ENCODE measurements at regions not wholly inside any gene's neighbourhood (a gene's known extent, or its start where the extent isn't known, plus 50 kb on each side); places are given as distances from the start of the nearest gene placed in this dataset.

GRCh38 chr16:82300374-82300951 lies 130.4 kb upstream of the MPHOSPH6 start:
- TF ChIP-seq, protein P1, sequence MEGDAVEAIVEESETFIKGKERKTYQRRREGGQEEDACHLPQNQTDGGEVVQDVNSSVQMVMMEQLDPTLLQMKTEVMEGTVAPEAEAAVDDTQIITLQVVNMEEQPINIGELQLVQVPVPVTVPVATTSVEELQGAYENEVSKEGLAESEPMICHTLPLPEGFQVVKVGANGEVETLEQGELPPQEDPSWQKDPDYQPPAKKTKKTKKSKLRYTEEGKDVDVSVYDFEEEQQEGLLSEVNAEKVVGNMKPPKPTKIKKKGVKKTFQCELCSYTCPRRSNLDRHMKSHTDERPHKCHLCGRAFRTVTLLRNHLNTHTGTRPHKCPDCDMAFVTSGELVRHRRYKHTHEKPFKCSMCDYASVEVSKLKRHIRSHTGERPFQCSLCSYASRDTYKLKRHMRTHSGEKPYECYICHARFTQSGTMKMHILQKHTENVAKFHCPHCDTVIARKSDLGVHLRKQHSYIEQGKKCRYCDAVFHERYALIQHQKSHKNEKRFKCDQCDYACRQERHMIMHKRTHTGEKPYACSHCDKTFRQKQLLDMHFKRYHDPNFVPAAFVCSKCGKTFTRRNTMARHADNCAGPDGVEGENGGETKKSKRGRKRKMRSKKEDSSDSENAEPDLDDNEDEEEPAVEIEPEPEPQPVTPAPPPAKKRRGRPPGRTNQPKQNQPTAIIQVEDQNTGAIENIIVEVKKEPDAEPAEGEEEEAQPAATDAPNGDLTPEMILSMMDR (IDR thresholded peaks at IDR 0.05; ENCODE audit: control insufficient read depth, insufficient read depth, low read depth, low read length, missing control alignments), result no peak
- no peak overlapping the region for H3K4me3 ChIP-seq (ENCODE audit: control insufficient read depth, low read depth, low read length)
- no peak for DNase-seq (ENCODE audit: low read depth)

DNA sequence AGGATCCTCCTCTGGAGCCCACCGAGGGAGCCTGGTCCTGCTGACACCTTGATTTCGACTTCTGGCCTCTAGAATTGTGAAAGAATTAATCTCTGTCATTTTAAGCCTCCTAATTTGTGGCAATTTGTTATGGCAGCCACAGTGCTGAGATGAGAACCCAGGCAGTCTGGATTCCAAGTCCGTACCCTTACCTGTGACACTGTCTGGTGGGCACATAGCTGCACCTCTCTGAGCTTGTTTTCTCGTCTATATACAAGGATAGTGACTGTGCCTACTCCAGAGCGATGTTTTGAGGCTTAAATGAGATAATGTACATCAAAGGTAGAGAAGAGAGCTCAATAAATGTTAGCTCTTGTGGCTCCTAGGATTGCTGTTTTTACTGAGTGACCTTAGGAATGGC lies 128.4 kb upstream of the MPHOSPH6 start:
- no peak for DNase-seq (ENCODE audit: low read depth)
- TF ChIP-seq, protein P1 (IDR thresholded peaks at IDR 0.05; ENCODE audit: control insufficient read depth, insufficient read depth, low read depth, low read length, missing control alignments), result no peak
- no peak overlapping the region for H3K4me3 ChIP-seq (ENCODE audit: control insufficient read depth, low read depth, low read length)

GRCh38 chr16:82295290-82296201 lies 125.5 kb upstream of the MPHOSPH6 start:
- TF ChIP-seq, protein P1 (IDR thresholded peaks at IDR 0.05; ENCODE audit: control insufficient read depth, insufficient read depth, low read depth, low read length, missing control alignments), result no peak
- no peak for DNase-seq (ENCODE audit: low read depth)

DNA sequence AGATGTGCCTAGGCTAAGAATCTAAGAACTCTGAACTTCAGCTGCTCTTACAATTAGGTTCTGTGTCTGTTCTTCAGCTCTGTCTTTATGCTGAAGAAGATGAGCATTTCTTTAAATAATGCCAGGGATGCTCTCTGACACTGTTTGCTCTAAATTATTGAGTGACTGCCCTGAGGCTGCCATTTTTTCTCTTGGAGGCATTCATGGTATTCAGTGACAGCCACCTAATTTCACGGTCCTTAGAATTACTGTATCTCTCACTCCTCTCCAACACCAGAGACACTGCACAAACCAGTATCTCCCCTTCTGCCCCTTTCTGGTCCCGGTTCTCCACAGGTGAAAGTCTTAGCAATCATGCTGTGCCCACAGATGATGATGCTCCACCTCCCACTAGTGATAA lies 123.6 kb upstream of the MPHOSPH6 start:
- H3K4me3 ChIP-seq (ENCODE audit: control insufficient read depth, low read depth, low read length), result no peak overlapping the region
- no peak for DNase-seq (ENCODE audit: low read depth)
- TF ChIP-seq, protein P1 (IDR thresholded peaks at IDR 0.05; ENCODE audit: control insufficient read depth, insufficient read depth, low read depth, low read length, missing control alignments), result no peak

More at GRCh38 chr16:82295290-82296201, 125.5 kb upstream of the MPHOSPH6 start:
- no peak overlapping the region for H3K4me3 ChIP-seq (ENCODE audit: control insufficient read depth, low read depth, low read length)

DNA sequence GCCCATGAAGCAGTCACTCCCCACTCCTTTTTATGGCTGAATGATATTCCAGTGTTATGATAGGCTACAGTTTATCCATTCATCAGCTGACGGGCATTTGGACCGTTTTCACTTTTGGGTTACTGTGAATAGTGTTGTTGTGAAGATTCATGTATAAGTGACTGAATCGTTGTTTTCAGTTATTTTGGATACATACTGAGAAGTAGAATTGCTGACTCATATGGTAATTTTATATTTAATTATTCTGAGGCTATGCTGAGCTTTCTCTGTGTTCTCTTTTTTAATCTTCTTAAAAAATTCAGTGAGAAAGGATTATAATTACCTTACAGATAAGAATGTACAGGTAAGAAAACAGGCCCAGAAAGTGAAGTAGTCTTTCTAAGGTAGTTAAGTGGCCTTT lies 117.9 kb upstream of the MPHOSPH6 start:
- no peak for DNase-seq (ENCODE audit: low read depth)
- TF ChIP-seq, protein P1 (IDR thresholded peaks at IDR 0.05; ENCODE audit: control insufficient read depth, insufficient read depth, low read depth, low read length, missing control alignments), result no peak
- H3K4me3 ChIP-seq (ENCODE audit: control insufficient read depth, low read depth, low read length), result no peak overlapping the region

DNA sequence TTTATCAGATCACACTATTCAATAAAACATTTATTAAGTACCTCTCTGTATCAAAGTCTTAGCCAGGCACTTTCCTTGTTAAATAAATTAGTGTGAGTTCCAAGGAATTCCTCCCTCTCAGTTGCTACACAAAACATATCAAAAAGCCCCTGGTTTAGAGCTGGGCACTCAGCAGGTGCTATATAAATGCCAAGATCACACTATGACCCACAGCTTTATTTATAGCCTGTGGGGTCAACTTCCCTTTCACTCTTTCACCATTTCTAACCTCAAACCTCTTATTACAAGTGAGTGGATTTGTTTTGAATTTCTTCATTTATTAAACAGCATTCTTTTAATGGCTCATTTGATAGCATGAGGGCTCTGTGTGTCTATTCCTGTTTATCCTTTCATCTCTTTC lies 112.6 kb upstream of the MPHOSPH6 start:
- TF ChIP-seq, protein P1 (IDR thresholded peaks at IDR 0.05; ENCODE audit: control insufficient read depth, insufficient read depth, low read depth, low read length, missing control alignments), result no peak
- no peak for DNase-seq (ENCODE audit: low read depth)
- no peak overlapping the region for H3K4me3 ChIP-seq (ENCODE audit: control insufficient read depth, low read depth, low read length)

Measured in AG09309 (cell line).